Vagina (tissue), 2 donors: ENCODE measurements at regions not wholly inside any gene's neighbourhood (a gene's known extent, or its start where the extent isn't known, plus 50 kb on each side); places are given as distances from the start of the nearest gene placed in this dataset.

Experiments used
- DNase-seq, 2 donors: peaks; one replicate each; pipeline ENCODE4 v3.0.0-alpha.2; 2017; ENCODE audit errors: extremely low spot score in 2 of 2
- H3K27ac ChIP-seq: fragments of 200-600 bp; sonication (generic); one replicate; pipeline ENCODE4 v1.5.1; 2019
- H3K27me3 ChIP-seq: fragments of 200-600 bp; sonication (generic); one replicate; pipeline ENCODE4 v1.5.1; 2019
- H3K36me3 ChIP-seq, 2 donors: fragments of 200-600 bp; sonication (generic); one replicate each; pipeline ENCODE4 v1.5.1; 2017 to 2019
- H3K4me1 ChIP-seq: fragments of 200-600 bp; sonication (generic); one replicate; pipeline ENCODE4 v1.5.1; 2019
- H3K4me3 ChIP-seq, 2 donors: fragments of 200-600 bp; sonication (generic); 1 replicate in 1 of 2; 2 replicates in 1 of 2; pipeline ENCODE4 v1.5.1; 2016 to 2019
- H3K9me3 ChIP-seq: fragments of 200-600 bp; sonication (generic); one replicate; pipeline ENCODE4 v1.5.1; 2019
- CTCF ChIP-seq, 3 experiments: fragments of 450-650 bp in 2 of 3; fragments of 200-600 bp in 1 of 3; sonication (generic) in 1 of 3; IDR thresholded peaks; one replicate each; pipeline ENCODE4 v1.5.1; 2017 to 2019; ENCODE audit warnings: antibody characterized with exemption in 3 of 3, mild to moderate bottlenecking in 2 of 3, moderate library complexity in 2 of 3
- POLR2A ChIP-seq, 2 donors: fragments of 450-650 bp; IDR thresholded peaks; one replicate each; pipeline ENCODE4 v1.6.1; 2017; ENCODE audit warnings: antibody characterized with exemption in 2 of 2, mild to moderate bottlenecking in 2 of 2, moderate library complexity in 2 of 2
- POLR2AphosphoS5 ChIP-seq, 2 donors: sonication (generic); formaldehyde crosslinking; IDR thresholded peaks; one replicate each; pipeline ENCODE4 v1.9.0; 2017; ENCODE audit warnings: antibody characterized with exemption in 2 of 2, mild to moderate bottlenecking in 2 of 2, low read depth in 1 of 2; ENCODE audit not compliant: insufficient read depth in 1 of 2
- intact Hi-C: fragments of 100-400 bp; cut with DNase I; formaldehyde crosslinking; loops from one replicate; pipeline ENCODE4 v1.15.1; 2023

- DNase-seq = no peak
- H3K27me3 ChIP-seq = no peaks in the 10 kb centered on the region
- no peaks in the 10 kb centered on the region for H3K4me1 ChIP-seq
- H3K9me3 ChIP-seq = no peaks in the 10 kb centered on the region
- intact Hi-C loops = no loop called here
- no peaks in the 10 kb centered on the region for H3K36me3 ChIP-seq
- no peak overlapping the region for H3K27ac ChIP-seq
- H3K4me3 ChIP-seq = no peak overlapping the region
- TF ChIP-seq CTCF (IDR thresholded peaks at IDR 0.05) (no peak), POLR2A (IDR thresholded peaks at IDR 0.05) (no peak), POLR2AphosphoS5 (IDR thresholded peaks at IDR 0.05; ENCODE audit: insufficient read depth in 1 of 2, low read depth in 1 of 2) (no peak)
These were observed 1293.5 kb downstream of the XPNPEP1 start for GRCh38 chr10:108629834-108630233.

GRCh38 chr10:108624052-108624451 is 1299.3 kb downstream of the XPNPEP1 start:
- no peak for TF ChIP-seq POLR2A (IDR thresholded peaks at IDR 0.05)
- no peak for TF ChIP-seq CTCF (IDR thresholded peaks at IDR 0.05)
- TF ChIP-seq POLR2AphosphoS5 (IDR thresholded peaks at IDR 0.05; ENCODE audit: insufficient read depth in 1 of 2, low read depth in 1 of 2) = no peak
- Histone ChIP-seq H3K27me3 (no peaks in the 10 kb centered on the region), H3K27ac (no peak overlapping the region), H3K4me3 (no peak overlapping the region), H3K4me1 (no peaks in the 10 kb centered on the region), H3K36me3 (no peaks in the 10 kb centered on the region), H3K9me3 (no peaks in the 10 kb centered on the region)
- intact Hi-C loops = no loop called here
- no peak for DNase-seq

- TF ChIP-seq CTCF (IDR thresholded peaks at IDR 0.05) (no peak), POLR2A (IDR thresholded peaks at IDR 0.05) (no peak), POLR2AphosphoS5 (IDR thresholded peaks at IDR 0.05; ENCODE audit: insufficient read depth in 1 of 2, low read depth in 1 of 2) (no peak)
- Histone ChIP-seq H3K4me1 (no peaks in the 10 kb centered on the region), H3K9me3 (no peaks in the 10 kb centered on the region), H3K36me3 (no peaks in the 10 kb centered on the region), H3K27ac (no peak overlapping the region), H3K4me3 (no peak overlapping the region), H3K27me3 (no peaks in the 10 kb centered on the region)
- intact Hi-C loops = no loop called here
- no peak for DNase-seq
These were observed 1302.3 kb downstream of the XPNPEP1 start for GRCh38 chr10:108620821-108621534.

GRCh38 chr10:108616559-108617285 is 1306.6 kb downstream of the XPNPEP1 start:
- intact Hi-C loops = no loop called here

More at GRCh38 chr10:108616559-108617285, 1306.6 kb downstream of the XPNPEP1 start:
- Histone ChIP-seq H3K27ac (no peak overlapping the region), H3K4me1 (no peaks in the 10 kb centered on the region), H3K36me3 (no peaks in the 10 kb centered on the region), H3K4me3 (no peak overlapping the region), H3K9me3 (no peaks in the 10 kb centered on the region), H3K27me3 (no peaks in the 10 kb centered on the region)
- TF ChIP-seq POLR2AphosphoS5 (IDR thresholded peaks at IDR 0.05; ENCODE audit: insufficient read depth in 1 of 2, low read depth in 1 of 2) (no peak), CTCF (IDR thresholded peaks at IDR 0.05) (no peak), POLR2A (IDR thresholded peaks at IDR 0.05) (no peak)
- no peak for DNase-seq
